ENCODE measurements at regions not wholly inside any gene's neighbourhood (a gene's known extent, or its start where the extent isn't known, plus 50 kb on each side); places are given as distances from the start of the nearest gene placed in this dataset.

DNA sequence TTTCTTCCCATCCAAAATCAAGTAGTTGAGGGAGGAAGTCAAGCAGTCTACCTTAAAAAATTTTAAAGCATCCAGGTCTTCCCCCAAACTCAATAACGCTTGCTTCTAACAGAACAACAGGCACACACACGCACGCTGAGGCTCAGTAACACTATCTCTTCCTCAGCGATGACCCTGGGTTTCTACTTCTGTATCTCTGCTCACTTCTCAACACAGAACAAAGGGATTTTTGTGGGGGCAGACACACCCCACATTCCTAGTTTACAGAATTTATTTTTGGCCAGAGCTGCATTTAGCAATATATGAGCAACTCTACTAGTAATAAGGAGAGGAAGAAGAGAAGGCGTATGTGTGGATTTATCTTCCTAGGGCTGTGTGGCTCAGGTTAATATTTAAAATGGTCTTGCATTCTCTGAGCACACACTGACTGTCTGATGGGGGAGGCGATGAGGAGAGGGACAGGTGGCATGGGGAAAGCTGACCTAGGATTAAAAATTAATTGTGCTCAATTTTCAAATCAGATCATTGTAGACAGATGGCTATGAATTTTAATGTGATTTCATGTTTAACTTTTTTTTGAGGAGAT, 71.3 kb upstream of the PPM1B start:
- peaks cover 32% of the 10 kb centered on the region for H3K4me1 ChIP-seq
- intact Hi-C loops (cut with micrococcal nuclease; ENCODE audit: unreplicated experiment): no loop called here
- TF ChIP-seq, protein P1, sequence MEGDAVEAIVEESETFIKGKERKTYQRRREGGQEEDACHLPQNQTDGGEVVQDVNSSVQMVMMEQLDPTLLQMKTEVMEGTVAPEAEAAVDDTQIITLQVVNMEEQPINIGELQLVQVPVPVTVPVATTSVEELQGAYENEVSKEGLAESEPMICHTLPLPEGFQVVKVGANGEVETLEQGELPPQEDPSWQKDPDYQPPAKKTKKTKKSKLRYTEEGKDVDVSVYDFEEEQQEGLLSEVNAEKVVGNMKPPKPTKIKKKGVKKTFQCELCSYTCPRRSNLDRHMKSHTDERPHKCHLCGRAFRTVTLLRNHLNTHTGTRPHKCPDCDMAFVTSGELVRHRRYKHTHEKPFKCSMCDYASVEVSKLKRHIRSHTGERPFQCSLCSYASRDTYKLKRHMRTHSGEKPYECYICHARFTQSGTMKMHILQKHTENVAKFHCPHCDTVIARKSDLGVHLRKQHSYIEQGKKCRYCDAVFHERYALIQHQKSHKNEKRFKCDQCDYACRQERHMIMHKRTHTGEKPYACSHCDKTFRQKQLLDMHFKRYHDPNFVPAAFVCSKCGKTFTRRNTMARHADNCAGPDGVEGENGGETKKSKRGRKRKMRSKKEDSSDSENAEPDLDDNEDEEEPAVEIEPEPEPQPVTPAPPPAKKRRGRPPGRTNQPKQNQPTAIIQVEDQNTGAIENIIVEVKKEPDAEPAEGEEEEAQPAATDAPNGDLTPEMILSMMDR (IDR thresholded peaks at IDR 0.05; ENCODE audit: insufficient read depth in 1 of 2, low read depth in 1 of 2, low read length in 1 of 2, severe bottlenecking in 1 of 2, unreplicated experiment in 1 of 2): no peak
- H3K9me3 ChIP-seq: peaks cover 7% of the 10 kb centered on the region; the same call in 1 of the 2 replicates
- no peaks in the 10 kb centered on the region for H3K27me3 ChIP-seq (replicated peaks; ENCODE audit: control insufficient read depth, insufficient read depth, low read length)
- H3K36me3 ChIP-seq (ENCODE audit: control insufficient read depth, insufficient read depth, low read length): no peaks in the 10 kb centered on the region
- CTCF ChIA-PET: interaction anchor here (0.6 kb wide), 1 partner anchor 433 kb away, joined by 3 read pairs; no protein-coding TSS in a partner anchor
- H3K27ac Mint-ChIP-seq (ENCODE audit: unreplicated experiment): peak overlapping the region; percentile 80
- H3K4me3 Mint-ChIP-seq (ENCODE audit: unreplicated experiment): peak overlapping the region; percentile 49
- peaks cover 26% of the 10 kb centered on the region for H3K4me1 Mint-ChIP-seq (ENCODE audit: low read depth, unreplicated experiment)
- POLR2A ChIA-PET: no interaction called here
- BruUV-seq (replicated peaks): no TSS peak
- DNase-seq: peak in 1 of 2 experiments; percentile 24
- H3K27me3 Mint-ChIP-seq (ENCODE audit: insufficient read depth, unreplicated experiment): no peaks in the 10 kb centered on the region
- no peak overlapping the region for H3K4me3 ChIP-seq (ENCODE audit: low read depth, low read length)
- H3K36me3 Mint-ChIP-seq (ENCODE audit: insufficient read depth, unreplicated experiment): no peaks in the 10 kb centered on the region
- H3K9me3 Mint-ChIP-seq (ENCODE audit: unreplicated experiment): peaks cover 9% of the 10 kb centered on the region

DNA sequence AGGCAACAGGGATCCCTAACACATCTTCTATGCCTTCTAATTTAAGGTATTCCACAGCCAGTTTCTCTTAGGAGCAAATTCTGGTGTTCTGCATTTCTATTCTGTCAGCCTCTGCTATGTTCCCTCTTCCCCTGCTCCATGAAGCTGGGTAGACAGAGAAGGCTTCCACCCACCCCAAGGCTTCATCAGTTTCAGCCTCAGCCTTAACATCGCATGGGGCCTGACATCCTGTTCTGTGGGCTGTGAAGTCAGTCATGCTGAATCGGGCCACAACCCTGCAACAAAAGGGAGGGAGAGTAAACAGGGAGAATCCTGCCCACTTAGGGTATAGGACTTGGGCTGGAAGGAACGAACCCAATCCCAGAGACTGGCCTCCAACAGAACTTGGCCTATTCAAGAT, 70.6 kb upstream of the PPM1B start:
- no peaks in the 10 kb centered on the region for H3K36me3 ChIP-seq (ENCODE audit: control insufficient read depth, insufficient read depth, low read length)
- Mint-ChIP-seq H3K36me3 (ENCODE audit: insufficient read depth, unreplicated experiment) (no peaks in the 10 kb centered on the region), H3K27me3 (ENCODE audit: insufficient read depth, unreplicated experiment) (no peaks in the 10 kb centered on the region), H3K4me3 (ENCODE audit: unreplicated experiment) (no peak overlapping the region), H3K9me3 (ENCODE audit: unreplicated experiment) (peaks cover 9% of the 10 kb centered on the region), H3K4me1 (ENCODE audit: low read depth, unreplicated experiment) (peaks cover 27% of the 10 kb centered on the region), H3K27ac (ENCODE audit: unreplicated experiment) (peak overlapping the region; percentile 80)
- BruUV-seq (replicated peaks): no TSS peak
- ChIA-PET POLR2A (no interaction called here), CTCF (interaction anchor here (0.6 kb wide), 1 partner anchor 432 kb away, joined by 3 read pairs; no protein-coding TSS in a partner anchor)
- no peak for DNase-seq
- intact Hi-C loops (cut with micrococcal nuclease; ENCODE audit: unreplicated experiment): no loop called here
- H3K9me3 ChIP-seq: 0 out of 2 replicates have a peak, but pooled peaks cover 7% of the 10 kb centered on the region
- no peak overlapping the region for H3K4me3 ChIP-seq (ENCODE audit: low read depth, low read length)
- no peaks in the 10 kb centered on the region for H3K27me3 ChIP-seq (replicated peaks; ENCODE audit: control insufficient read depth, insufficient read depth, low read length)
- TF ChIP-seq, protein P1 (IDR thresholded peaks at IDR 0.05; ENCODE audit: insufficient read depth in 1 of 2, low read depth in 1 of 2, low read length in 1 of 2, severe bottlenecking in 1 of 2, unreplicated experiment in 1 of 2): no peak
- peaks cover 32% of the 10 kb centered on the region for H3K4me1 ChIP-seq

DNA sequence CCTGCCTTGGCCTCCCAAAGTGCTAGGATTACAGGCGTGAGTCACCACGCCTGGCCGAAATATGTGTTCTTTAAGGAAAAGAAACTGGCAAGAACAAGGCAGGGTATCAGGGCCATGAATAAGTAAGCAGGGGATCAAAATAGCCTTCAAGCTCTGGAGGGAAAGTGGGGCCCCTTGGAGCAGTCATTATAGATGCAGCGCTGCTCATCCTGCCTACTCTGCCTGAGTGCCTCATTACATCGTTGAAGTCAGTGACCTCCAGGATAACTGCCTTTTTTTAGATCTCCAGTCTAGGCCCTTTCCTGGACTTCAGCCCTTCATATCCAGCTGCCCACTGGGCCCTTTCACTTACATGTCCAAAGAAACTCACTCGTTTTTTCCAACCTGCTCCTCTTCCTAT, 69.8 kb upstream of the PPM1B start:
- CTCF ChIA-PET: no interaction called here
- H3K4me1 Mint-ChIP-seq (ENCODE audit: low read depth, unreplicated experiment): peaks cover 32% of the 10 kb centered on the region
- POLR2A ChIA-PET: no interaction called here

More for the DNA sequence above, 69.8 kb upstream of the PPM1B start:
- no peak overlapping the region for H3K4me3 Mint-ChIP-seq (ENCODE audit: unreplicated experiment)
- no peaks in the 10 kb centered on the region for H3K27me3 ChIP-seq (replicated peaks; ENCODE audit: control insufficient read depth, insufficient read depth, low read length)
- intact Hi-C loops (cut with micrococcal nuclease; ENCODE audit: unreplicated experiment): no loop called here
- no peak overlapping the region for H3K4me3 ChIP-seq (ENCODE audit: low read depth, low read length)
- no peak for DNase-seq
- TF ChIP-seq, protein P1 (IDR thresholded peaks at IDR 0.05; ENCODE audit: insufficient read depth in 1 of 2, low read depth in 1 of 2, low read length in 1 of 2, severe bottlenecking in 1 of 2, unreplicated experiment in 1 of 2): no peak
- H3K36me3 ChIP-seq (ENCODE audit: control insufficient read depth, insufficient read depth, low read length): no peaks in the 10 kb centered on the region
- H3K27me3 Mint-ChIP-seq (ENCODE audit: insufficient read depth, unreplicated experiment): no peaks in the 10 kb centered on the region
- H3K27ac Mint-ChIP-seq (ENCODE audit: unreplicated experiment): no peak overlapping the region
- H3K36me3 Mint-ChIP-seq (ENCODE audit: insufficient read depth, unreplicated experiment): no peaks in the 10 kb centered on the region
- BruUV-seq (replicated peaks): no TSS peak
- H3K9me3 ChIP-seq: no peaks in the 10 kb centered on the region
- peaks cover 33% of the 10 kb centered on the region for H3K4me1 ChIP-seq
- H3K9me3 Mint-ChIP-seq (ENCODE audit: unreplicated experiment): peaks cover 9% of the 10 kb centered on the region

Measured in Caco-2 (cell line).